GM12875 (cell line): ENCODE measurements at regions not wholly inside any gene's neighbourhood (a gene's known extent, or its start where the extent isn't known, plus 50 kb on each side); places are given as distances from the start of the nearest gene placed in this dataset.

Experiments used
- H3K4me3 ChIP-seq: one replicate; pipeline ENCODE4 v1.5.1; 2011; ENCODE audit warnings: low read depth, low read length, control low read depth
- CTCF ChIP-seq: IDR thresholded peaks from 2 replicates; pipeline ENCODE4 v1.5.1; 2011; ENCODE audit warnings: low read depth, mild to moderate bottlenecking, control low read depth, inconsistent platforms, low read length, moderate library complexity, borderline replicate concordance; ENCODE audit not compliant: insufficient read depth

- no peak overlapping the region for H3K4me3 ChIP-seq
- TF ChIP-seq CTCF, result no peak
Measured at GRCh38 chr2:129880309-129880708, 99.2 kb upstream of the RAB6C start.

GRCh38 chr2:129880971-129881370 lies 98.5 kb upstream of the RAB6C start:
- TF ChIP-seq CTCF, result no peak
- no peak overlapping the region for H3K4me3 ChIP-seq

GRCh38 chr2:129881786-129882396 lies 97.6 kb upstream of the RAB6C start:
- no peak for TF ChIP-seq CTCF
- no peak overlapping the region for H3K4me3 ChIP-seq

GRCh38 chr2:129882476-129882875 lies 97.0 kb upstream of the RAB6C start:
- TF ChIP-seq CTCF, result no peak
- H3K4me3 ChIP-seq, result no peak overlapping the region

- H3K4me3 ChIP-seq, result no peak overlapping the region
- no peak for TF ChIP-seq CTCF
Measured at GRCh38 chr2:129883121-129883520, 96.3 kb upstream of the RAB6C start.

- no peak overlapping the region for H3K4me3 ChIP-seq
- no peak for TF ChIP-seq CTCF
Measured at GRCh38 chr2:129884221-129884786, 95.2 kb upstream of the RAB6C start.

- H3K4me3 ChIP-seq, result no peak overlapping the region
- 0 out of 2 replicates have a peak, but pooled peaks have one; percentile 6 for TF ChIP-seq CTCF
Measured at GRCh38 chr2:129885735-129886134, 93.7 kb upstream of the RAB6C start.
